ENCODE measurements at regions not wholly inside any gene's neighbourhood (a gene's known extent, or its start where the extent isn't known, plus 50 kb on each side); places are given as distances from the start of the nearest gene placed in this dataset.

DNA sequence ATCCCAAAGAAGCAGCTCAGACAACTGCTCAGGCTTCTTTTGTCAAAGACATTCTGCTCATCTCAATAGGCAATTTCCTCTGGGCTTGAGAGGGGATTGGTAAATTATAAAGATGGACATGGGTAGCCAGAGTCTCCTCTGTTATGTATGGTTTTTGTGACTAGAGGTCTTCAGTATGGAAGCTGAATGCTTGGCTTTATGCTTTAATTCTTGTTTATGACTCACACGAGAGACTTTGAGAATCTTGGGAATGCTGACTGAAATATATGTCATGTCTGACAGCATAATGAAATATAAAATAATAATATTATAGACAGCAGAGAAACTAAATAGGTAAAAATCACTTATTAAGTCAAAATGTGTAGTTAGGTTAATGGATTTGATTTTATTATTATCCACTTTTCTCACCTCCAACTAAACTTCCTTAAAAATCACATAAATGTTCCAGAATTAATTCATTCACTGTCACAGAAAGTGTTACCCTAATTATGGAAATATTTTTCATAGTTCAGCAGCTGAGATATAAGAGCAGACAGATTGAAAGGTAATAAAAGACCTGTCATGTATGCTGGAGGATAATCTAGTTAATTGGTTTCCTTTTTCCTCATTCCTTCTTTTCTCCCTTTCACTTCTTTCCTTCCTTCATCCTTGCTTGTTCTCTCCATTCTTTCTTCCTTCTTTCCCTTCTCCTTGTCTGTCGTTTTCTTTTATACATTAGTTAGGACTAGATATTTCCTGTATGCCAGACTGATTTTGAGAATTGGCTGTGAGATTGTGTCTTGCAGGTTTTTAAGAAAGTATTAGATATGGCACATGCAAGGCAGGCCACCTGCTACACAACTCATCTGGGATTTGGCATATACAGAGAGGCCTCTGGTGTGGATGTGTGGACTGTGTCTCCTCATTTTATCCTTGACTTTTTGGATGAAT is 1866.1 kb upstream of the NUDT12 start:
- CTCF ChIA-PET = no interaction called here
- intact Hi-C loops (cut with micrococcal nuclease; ENCODE audit: unreplicated experiment) = no loop called here
- POLR2A ChIA-PET (ENCODE audit: low non-redundant PET) = no interaction called here

DNA sequence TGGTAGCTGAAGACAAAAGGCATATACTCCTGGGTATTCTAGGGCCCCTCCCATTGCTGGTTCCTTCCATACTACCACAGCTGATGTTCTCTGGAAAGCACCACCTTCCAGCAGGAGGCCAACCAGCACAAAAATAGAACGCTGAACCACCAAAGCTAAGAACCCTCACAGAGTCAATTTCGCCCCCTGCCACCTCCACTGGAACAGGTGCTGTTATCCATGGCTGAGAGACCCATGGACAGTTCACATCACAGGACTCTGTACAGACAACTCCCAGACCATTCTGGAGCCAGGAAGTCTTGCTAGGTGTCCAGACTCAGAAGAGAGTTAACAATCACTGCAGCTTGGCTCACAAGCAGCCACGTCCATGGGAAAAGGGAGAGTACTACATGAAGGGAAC is 1851.5 kb upstream of the NUDT12 start:
- Histone ChIP-seq H3K27ac (ENCODE audit: low read depth, low read length, poor library complexity, severe bottlenecking) (no peak overlapping the region), H3K27me3 (replicated peaks; ENCODE audit: insufficient read depth, low read depth, low read length, poor library complexity) (no peaks in the 10 kb centered on the region), H3K4me1 (ENCODE audit: insufficient read depth, low read length, poor library complexity, severe bottlenecking) (no peaks in the 10 kb centered on the region), H3K9me3 (ENCODE audit: low read depth, low read length, poor library complexity, severe bottlenecking) (peaks cover 5% of the 10 kb centered on the region), H3K4me3 (ENCODE audit: low read depth, low read length, poor library complexity, severe bottlenecking) (no peak overlapping the region), H3K36me3 (ENCODE audit: insufficient read depth, low read length, poor library complexity, severe bottlenecking) (no peaks in the 10 kb centered on the region)
- ChIA-PET POLR2A (ENCODE audit: low non-redundant PET) (no interaction called here), CTCF (no interaction called here)
- BruUV-seq (replicated peaks) = no TSS peak
- no peak for DNase-seq (ENCODE audit: low spot score)
- intact Hi-C loops (cut with micrococcal nuclease; ENCODE audit: unreplicated experiment) = no loop called here
- TF ChIP-seq, protein P1, sequence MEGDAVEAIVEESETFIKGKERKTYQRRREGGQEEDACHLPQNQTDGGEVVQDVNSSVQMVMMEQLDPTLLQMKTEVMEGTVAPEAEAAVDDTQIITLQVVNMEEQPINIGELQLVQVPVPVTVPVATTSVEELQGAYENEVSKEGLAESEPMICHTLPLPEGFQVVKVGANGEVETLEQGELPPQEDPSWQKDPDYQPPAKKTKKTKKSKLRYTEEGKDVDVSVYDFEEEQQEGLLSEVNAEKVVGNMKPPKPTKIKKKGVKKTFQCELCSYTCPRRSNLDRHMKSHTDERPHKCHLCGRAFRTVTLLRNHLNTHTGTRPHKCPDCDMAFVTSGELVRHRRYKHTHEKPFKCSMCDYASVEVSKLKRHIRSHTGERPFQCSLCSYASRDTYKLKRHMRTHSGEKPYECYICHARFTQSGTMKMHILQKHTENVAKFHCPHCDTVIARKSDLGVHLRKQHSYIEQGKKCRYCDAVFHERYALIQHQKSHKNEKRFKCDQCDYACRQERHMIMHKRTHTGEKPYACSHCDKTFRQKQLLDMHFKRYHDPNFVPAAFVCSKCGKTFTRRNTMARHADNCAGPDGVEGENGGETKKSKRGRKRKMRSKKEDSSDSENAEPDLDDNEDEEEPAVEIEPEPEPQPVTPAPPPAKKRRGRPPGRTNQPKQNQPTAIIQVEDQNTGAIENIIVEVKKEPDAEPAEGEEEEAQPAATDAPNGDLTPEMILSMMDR (conservative IDR thresholded peaks at IDR 0.05; ENCODE audit: low read depth, low read length) = no peak
- TF ChIP-seq EZH2 (IDR thresholded peaks at IDR 0.05; ENCODE audit: borderline replicate concordance, low read depth, low read length, poor library complexity, severe bottlenecking) = no peak

More for the DNA sequence above, 1866.1 kb upstream of the NUDT12 start:
- Histone ChIP-seq H3K9me3 (ENCODE audit: low read depth, low read length, poor library complexity, severe bottlenecking) (no peaks in the 10 kb centered on the region), H3K27me3 (replicated peaks; ENCODE audit: insufficient read depth, low read depth, low read length, poor library complexity) (no peaks in the 10 kb centered on the region), H3K4me3 (ENCODE audit: low read depth, low read length, poor library complexity, severe bottlenecking) (no peak overlapping the region), H3K4me1 (ENCODE audit: insufficient read depth, low read length, poor library complexity, severe bottlenecking) (no peaks in the 10 kb centered on the region), H3K36me3 (ENCODE audit: insufficient read depth, low read length, poor library complexity, severe bottlenecking) (no peaks in the 10 kb centered on the region), H3K27ac (ENCODE audit: low read depth, low read length, poor library complexity, severe bottlenecking) (no peak overlapping the region)
- no TSS peak for BruUV-seq (replicated peaks)
- DNase-seq (ENCODE audit: low spot score) = no peak
- TF ChIP-seq, protein P1 (conservative IDR thresholded peaks at IDR 0.05; ENCODE audit: low read depth, low read length) = no peak
- no peak for TF ChIP-seq EZH2 (IDR thresholded peaks at IDR 0.05; ENCODE audit: borderline replicate concordance, low read depth, low read length, poor library complexity, severe bottlenecking)

DNA sequence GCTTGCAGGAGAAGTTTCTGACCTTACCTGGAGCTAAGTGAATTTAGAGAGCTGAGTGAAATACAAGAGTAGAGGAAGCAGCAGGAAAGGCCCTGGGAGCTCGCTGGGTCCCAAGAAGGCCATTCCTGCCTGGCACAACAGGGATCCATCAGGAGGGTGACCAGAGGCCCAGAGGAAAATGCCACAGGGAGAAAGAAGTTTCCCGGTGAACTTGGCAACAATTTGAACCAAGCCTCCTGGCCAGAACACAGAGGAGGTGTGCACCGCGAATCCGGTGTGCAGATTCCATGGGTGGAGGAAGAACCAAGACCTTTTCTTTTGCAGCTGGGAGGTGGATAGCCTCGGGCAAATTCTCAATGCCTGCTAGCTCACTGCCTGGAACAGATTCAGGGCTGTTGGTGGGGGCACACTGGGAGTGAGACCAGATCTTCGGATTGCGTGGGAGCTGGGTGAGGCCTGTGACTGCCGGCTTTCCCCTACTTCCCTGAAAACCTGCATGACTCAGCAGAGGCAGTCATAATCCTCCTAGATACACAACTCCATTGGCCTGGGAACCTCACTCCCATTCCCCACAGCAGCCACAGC is 1850.9 kb upstream of the NUDT12 start:
- Histone ChIP-seq H3K4me1 (ENCODE audit: insufficient read depth, low read length, poor library complexity, severe bottlenecking) (no peaks in the 10 kb centered on the region), H3K9me3 (ENCODE audit: low read depth, low read length, poor library complexity, severe bottlenecking) (peaks cover 3% of the 10 kb centered on the region), H3K27me3 (replicated peaks; ENCODE audit: insufficient read depth, low read depth, low read length, poor library complexity) (no peaks in the 10 kb centered on the region), H3K36me3 (ENCODE audit: insufficient read depth, low read length, poor library complexity, severe bottlenecking) (no peaks in the 10 kb centered on the region), H3K27ac (ENCODE audit: low read depth, low read length, poor library complexity, severe bottlenecking) (no peak overlapping the region), H3K4me3 (ENCODE audit: low read depth, low read length, poor library complexity, severe bottlenecking) (no peak overlapping the region)
- BruUV-seq (replicated peaks) = no TSS peak
- CTCF ChIA-PET = no interaction called here
- DNase-seq (ENCODE audit: low spot score) = no peak
- POLR2A ChIA-PET (ENCODE audit: low non-redundant PET) = no interaction called here
- no peak for TF ChIP-seq EZH2 (IDR thresholded peaks at IDR 0.05; ENCODE audit: borderline replicate concordance, low read depth, low read length, poor library complexity, severe bottlenecking)
- TF ChIP-seq, protein P1 (conservative IDR thresholded peaks at IDR 0.05; ENCODE audit: low read depth, low read length) = no peak
- intact Hi-C loops (cut with micrococcal nuclease; ENCODE audit: unreplicated experiment) = no loop called here

Measured in A673 (cell line).